ENCODE measurements at regions not wholly inside any gene's neighbourhood (a gene's known extent, or its start where the extent isn't known, plus 50 kb on each side); places are given as distances from the start of the nearest gene placed in this dataset.

DNA sequence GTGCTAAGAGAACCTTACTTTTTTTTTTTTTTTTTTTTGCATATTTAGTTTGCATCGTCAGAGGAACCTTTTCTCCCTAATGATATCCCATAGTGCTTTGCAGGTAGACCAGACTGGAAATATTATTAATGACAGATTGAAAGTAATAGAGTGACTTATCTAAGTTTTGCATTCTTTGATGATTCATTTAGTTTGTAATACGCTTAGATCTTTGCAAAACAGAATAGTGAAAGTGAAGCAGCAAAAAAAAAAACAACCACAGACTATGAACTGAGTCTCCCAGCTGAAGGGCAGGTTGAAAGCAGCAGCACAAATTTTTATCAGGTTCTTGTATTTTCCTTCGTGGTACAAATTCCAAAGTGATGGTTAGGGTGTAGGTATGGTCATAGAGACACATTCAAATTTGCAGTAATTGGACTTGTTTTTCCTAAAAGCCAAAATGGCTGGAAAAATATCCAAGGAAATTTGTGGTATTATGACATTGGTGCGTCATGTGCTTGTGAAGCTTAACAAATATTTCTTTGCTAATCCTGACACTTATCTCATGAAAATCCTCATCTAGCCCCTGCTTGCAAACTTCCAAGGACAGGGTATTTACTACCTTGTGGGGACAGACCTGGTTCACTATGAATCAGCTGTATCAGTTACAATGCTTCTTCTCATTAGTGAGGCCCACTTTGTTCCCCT lies 81.8 kb upstream of the CREB5 start:
- no peaks in the 10 kb centered on the region for H3K27me3 Mint-ChIP-seq (ENCODE audit: insufficient read depth, low read depth, poor library complexity)
- H3K4me1 Mint-ChIP-seq = peaks cover 3% of the 10 kb centered on the region; the same call in 2 of the 3 replicates
- H3K4me1 ChIP-seq (ENCODE audit: insufficient read depth) = no peaks in the 10 kb centered on the region
- no peak overlapping the region for H3K27ac Mint-ChIP-seq
- DNase-seq (ENCODE audit: low spot score) = no peak
- 0 out of 2 replicates have a peak, but pooled peaks cover 3% of the 10 kb centered on the region for H3K9me2 ChIP-seq (ENCODE audit: insufficient read depth)
- H3K4me2 ChIP-seq = no peak overlapping the region
- H3K36me3 Mint-ChIP-seq (ENCODE audit: low read depth) = no peaks in the 10 kb centered on the region; the same call in 2 of the 3 replicates
- no peak overlapping the region for H3K4me3 ChIP-seq
- no peak overlapping the region for H2AFZ ChIP-seq
- no peak overlapping the region for H3K4me3 Mint-ChIP-seq
- H3K27me3 ChIP-seq (ENCODE audit: insufficient read depth) = no peaks in the 10 kb centered on the region
- H3K36me3 ChIP-seq (ENCODE audit: insufficient read depth) = no peaks in the 10 kb centered on the region
- H3K79me2 ChIP-seq (replicated peaks; ENCODE audit: insufficient read depth) = no peaks in the 10 kb centered on the region
- H4K20me1 ChIP-seq (replicated peaks; ENCODE audit: insufficient read depth) = no peaks in the 10 kb centered on the region
- no peaks in the 10 kb centered on the region for H3F3A ChIP-seq (replicated peaks; ENCODE audit: low read depth)
- ATAC-seq = no peak
- peaks cover 6% of the 10 kb centered on the region; the same call in 1 of the 3 replicates for H3K9me3 Mint-ChIP-seq
- no peak overlapping the region for H3K27ac ChIP-seq (ENCODE audit: low read depth)
- TF ChIP-seq CREB1 (CRISPR knock-in tag; IDR thresholded peaks at IDR 0.05; ENCODE audit: low read depth) = no peak
- TF ChIP-seq, protein P1, sequence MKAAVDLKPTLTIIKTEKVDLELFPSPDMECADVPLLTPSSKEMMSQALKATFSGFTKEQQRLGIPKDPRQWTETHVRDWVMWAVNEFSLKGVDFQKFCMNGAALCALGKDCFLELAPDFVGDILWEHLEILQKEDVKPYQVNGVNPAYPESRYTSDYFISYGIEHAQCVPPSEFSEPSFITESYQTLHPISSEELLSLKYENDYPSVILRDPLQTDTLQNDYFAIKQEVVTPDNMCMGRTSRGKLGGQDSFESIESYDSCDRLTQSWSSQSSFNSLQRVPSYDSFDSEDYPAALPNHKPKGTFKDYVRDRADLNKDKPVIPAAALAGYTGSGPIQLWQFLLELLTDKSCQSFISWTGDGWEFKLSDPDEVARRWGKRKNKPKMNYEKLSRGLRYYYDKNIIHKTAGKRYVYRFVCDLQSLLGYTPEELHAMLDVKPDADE (IDR thresholded peaks at IDR 0.05) = no peak
- TF ChIP-seq ZNF462 (CRISPR knock-in tag; IDR thresholded peaks at IDR 0.05) = no peak
- TF ChIP-seq, protein P2, sequence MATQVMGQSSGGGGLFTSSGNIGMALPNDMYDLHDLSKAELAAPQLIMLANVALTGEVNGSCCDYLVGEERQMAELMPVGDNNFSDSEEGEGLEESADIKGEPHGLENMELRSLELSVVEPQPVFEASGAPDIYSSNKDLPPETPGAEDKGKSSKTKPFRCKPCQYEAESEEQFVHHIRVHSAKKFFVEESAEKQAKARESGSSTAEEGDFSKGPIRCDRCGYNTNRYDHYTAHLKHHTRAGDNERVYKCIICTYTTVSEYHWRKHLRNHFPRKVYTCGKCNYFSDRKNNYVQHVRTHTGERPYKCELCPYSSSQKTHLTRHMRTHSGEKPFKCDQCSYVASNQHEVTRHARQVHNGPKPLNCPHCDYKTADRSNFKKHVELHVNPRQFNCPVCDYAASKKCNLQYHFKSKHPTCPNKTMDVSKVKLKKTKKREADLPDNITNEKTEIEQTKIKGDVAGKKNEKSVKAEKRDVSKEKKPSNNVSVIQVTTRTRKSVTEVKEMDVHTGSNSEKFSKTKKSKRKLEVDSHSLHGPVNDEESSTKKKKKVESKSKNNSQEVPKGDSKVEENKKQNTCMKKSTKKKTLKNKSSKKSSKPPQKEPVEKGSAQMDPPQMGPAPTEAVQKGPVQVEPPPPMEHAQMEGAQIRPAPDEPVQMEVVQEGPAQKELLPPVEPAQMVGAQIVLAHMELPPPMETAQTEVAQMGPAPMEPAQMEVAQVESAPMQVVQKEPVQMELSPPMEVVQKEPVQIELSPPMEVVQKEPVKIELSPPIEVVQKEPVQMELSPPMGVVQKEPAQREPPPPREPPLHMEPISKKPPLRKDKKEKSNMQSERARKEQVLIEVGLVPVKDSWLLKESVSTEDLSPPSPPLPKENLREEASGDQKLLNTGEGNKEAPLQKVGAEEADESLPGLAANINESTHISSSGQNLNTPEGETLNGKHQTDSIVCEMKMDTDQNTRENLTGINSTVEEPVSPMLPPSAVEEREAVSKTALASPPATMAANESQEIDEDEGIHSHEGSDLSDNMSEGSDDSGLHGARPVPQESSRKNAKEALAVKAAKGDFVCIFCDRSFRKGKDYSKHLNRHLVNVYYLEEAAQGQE (IDR thresholded peaks at IDR 0.05; ENCODE audit: unreplicated experiment) = no peak
- TF ChIP-seq EZH2 (IDR thresholded peaks at IDR 0.05; ENCODE audit: low read depth, unreplicated experiment) = no peak
- TF ChIP-seq ZNF331 (CRISPR knock-in tag; IDR thresholded peaks at IDR 0.05; ENCODE audit: low read depth) = no peak
- no peak for TF ChIP-seq JUNB (IDR thresholded peaks at IDR 0.05; ENCODE audit: unreplicated experiment)
- TF ChIP-seq STAT1 (IDR thresholded peaks at IDR 0.05; ENCODE audit: unreplicated experiment) = no peak
- TF ChIP-seq, protein P3, sequence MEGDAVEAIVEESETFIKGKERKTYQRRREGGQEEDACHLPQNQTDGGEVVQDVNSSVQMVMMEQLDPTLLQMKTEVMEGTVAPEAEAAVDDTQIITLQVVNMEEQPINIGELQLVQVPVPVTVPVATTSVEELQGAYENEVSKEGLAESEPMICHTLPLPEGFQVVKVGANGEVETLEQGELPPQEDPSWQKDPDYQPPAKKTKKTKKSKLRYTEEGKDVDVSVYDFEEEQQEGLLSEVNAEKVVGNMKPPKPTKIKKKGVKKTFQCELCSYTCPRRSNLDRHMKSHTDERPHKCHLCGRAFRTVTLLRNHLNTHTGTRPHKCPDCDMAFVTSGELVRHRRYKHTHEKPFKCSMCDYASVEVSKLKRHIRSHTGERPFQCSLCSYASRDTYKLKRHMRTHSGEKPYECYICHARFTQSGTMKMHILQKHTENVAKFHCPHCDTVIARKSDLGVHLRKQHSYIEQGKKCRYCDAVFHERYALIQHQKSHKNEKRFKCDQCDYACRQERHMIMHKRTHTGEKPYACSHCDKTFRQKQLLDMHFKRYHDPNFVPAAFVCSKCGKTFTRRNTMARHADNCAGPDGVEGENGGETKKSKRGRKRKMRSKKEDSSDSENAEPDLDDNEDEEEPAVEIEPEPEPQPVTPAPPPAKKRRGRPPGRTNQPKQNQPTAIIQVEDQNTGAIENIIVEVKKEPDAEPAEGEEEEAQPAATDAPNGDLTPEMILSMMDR (conservative IDR thresholded peaks at IDR 0.05; ENCODE audit: low read depth in 2 of 2) = no peak
- no peak for TF ChIP-seq NANOG (IDR thresholded peaks at IDR 0.05; ENCODE audit: borderline replicate concordance)
- TF ChIP-seq ZNF114 (CRISPR knock-in tag; IDR thresholded peaks at IDR 0.05) = no peak
- TF ChIP-seq EZH2phosphoT487 (IDR thresholded peaks at IDR 0.05; ENCODE audit: unreplicated experiment) = no peak
- no peak for TF ChIP-seq POLR2AphosphoS5 (IDR thresholded peaks at IDR 0.05; ENCODE audit: low read depth)

Measured in GM23338 (cell line).